Astrocyte (in vitro differentiated cells and primary cell): ENCODE measurements at regions not wholly inside any gene's neighbourhood (a gene's known extent, or its start where the extent isn't known, plus 50 kb on each side); places are given as distances from the start of the nearest gene placed in this dataset.

ENCODE experiments used
- CTCF ChIP-seq: IDR thresholded peaks from 2 replicates; pipeline ENCODE4 v1.5.1; 2011; ENCODE audit warnings: low read depth, mild to moderate bottlenecking, inconsistent platforms, low read length, moderate library complexity; ENCODE audit not compliant: insufficient read depth
- EZH2 ChIP-seq: IDR thresholded peaks from 2 replicates; pipeline ENCODE4 v1.6.1; 2012; ENCODE audit warnings: mild to moderate bottlenecking, low read length, inconsistent platforms; ENCODE audit not compliant: insufficient read depth

GRCh38 chr15:31159837-31160236 lies 58.3 kb upstream of the TRPM1 start:
- TF ChIP-seq CTCF: no peak
- no peak for TF ChIP-seq EZH2
